Upper lobe of left lung (tissue), 4 donors: ENCODE measurements at regions not wholly inside any gene's neighbourhood (a gene's known extent, or its start where the extent isn't known, plus 50 kb on each side); places are given as distances from the start of the nearest gene placed in this dataset.

Experiments used
- CTCF ChIP-seq, 6 experiments: fragments of 450-650 bp in 4 of 6; fragments of 200-600 bp in 2 of 6; sonication (generic) in 2 of 6; IDR thresholded peaks; one replicate each; pipeline ENCODE4 v1.5.1; 2016 to 2019; ENCODE audit warnings: antibody characterized with exemption in 6 of 6
- EP300 ChIP-seq, 4 donors: sonication (generic); formaldehyde crosslinking; IDR thresholded peaks; one replicate each; pipeline ENCODE4 v1.5.1; 2017; ENCODE audit warnings: antibody characterized with exemption in 4 of 4, control low read depth in 2 of 4

GRCh38 chr4:129335818-129336217, 239.9 kb downstream of the C4orf33 start:
- TF ChIP-seq CTCF (IDR thresholded peaks at IDR 0.05) (no peak), EP300 (IDR thresholded peaks at IDR 0.05) (no peak)
